ENCODE measurements at regions not wholly inside any gene's neighbourhood (a gene's known extent, or its start where the extent isn't known, plus 50 kb on each side); places are given as distances from the start of the nearest gene placed in this dataset.

DNA sequence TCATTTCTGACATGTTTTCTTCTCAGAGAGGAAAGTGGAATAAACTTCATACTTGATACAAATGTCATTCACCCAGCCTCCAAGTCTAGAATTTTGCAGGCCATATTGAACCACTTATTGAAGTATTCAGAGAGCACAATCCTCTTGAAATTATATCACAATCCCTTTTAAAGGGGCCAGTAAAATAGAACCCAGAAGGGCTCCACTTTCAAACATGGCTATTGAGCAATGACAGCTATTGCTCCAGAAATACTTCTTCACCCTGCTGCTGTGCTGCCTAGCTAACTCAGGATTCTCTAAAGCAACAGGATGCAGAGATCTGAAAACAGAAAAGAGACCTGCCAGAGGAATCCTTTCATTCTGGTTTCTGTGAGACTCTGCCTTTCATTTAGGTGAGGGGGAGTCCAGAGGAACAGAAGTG, 275.0 kb upstream of the CDH5 start:
- POLR2A ChIA-PET (ENCODE audit: unreplicated experiment), result no interaction called here
- H3K9me2 ChIP-seq (replicated peaks; ENCODE audit: low read length), result no peaks in the 10 kb centered on the region
- no peak overlapping the region for H3K27ac ChIP-seq (ENCODE audit: low read length)
- H4K20me1 ChIP-seq (ENCODE audit: low read length), result no peaks in the 10 kb centered on the region
- DNase-seq (no peak), ATAC-seq (no peak)
- H3K27me3 ChIP-seq (ENCODE audit: low read length), result no peaks in the 10 kb centered on the region
- no peaks in the 10 kb centered on the region for H3K36me3 ChIP-seq (ENCODE audit: low read depth, low read length)
- H3K4me3 ChIP-seq (ENCODE audit: low read length), result no peak overlapping the region
- H3K4me2 ChIP-seq (ENCODE audit: low read length), result no peak overlapping the region
- no peaks in the 10 kb centered on the region for H3K79me2 ChIP-seq (ENCODE audit: low read length)
- intact Hi-C loops (cut with micrococcal nuclease), result no loop called here
- H3K9ac ChIP-seq (ENCODE audit: low read length), result no peak overlapping the region
- TF ChIP-seq EZH2phosphoT487 (IDR thresholded peaks at IDR 0.05; ENCODE audit: borderline replicate concordance, low read length) (no peak), EZH2 (IDR thresholded peaks at IDR 0.05; ENCODE audit: low read length, unreplicated experiment) (no peak)
- TF ChIP-seq, protein P1, sequence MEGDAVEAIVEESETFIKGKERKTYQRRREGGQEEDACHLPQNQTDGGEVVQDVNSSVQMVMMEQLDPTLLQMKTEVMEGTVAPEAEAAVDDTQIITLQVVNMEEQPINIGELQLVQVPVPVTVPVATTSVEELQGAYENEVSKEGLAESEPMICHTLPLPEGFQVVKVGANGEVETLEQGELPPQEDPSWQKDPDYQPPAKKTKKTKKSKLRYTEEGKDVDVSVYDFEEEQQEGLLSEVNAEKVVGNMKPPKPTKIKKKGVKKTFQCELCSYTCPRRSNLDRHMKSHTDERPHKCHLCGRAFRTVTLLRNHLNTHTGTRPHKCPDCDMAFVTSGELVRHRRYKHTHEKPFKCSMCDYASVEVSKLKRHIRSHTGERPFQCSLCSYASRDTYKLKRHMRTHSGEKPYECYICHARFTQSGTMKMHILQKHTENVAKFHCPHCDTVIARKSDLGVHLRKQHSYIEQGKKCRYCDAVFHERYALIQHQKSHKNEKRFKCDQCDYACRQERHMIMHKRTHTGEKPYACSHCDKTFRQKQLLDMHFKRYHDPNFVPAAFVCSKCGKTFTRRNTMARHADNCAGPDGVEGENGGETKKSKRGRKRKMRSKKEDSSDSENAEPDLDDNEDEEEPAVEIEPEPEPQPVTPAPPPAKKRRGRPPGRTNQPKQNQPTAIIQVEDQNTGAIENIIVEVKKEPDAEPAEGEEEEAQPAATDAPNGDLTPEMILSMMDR (conservative IDR thresholded peaks at IDR 0.05; ENCODE audit: low read depth, low read length), result no peak
- no peaks in the 10 kb centered on the region for H3K9me3 ChIP-seq (ENCODE audit: low read length)
- H3K4me1 ChIP-seq (ENCODE audit: insufficient read depth, low read length), result no peaks in the 10 kb centered on the region
- no peak overlapping the region for H2AFZ ChIP-seq (ENCODE audit: low read length)
- CTCF ChIA-PET, result no interaction called here
- no peaks in the 10 kb centered on the region for H3F3A ChIP-seq (ENCODE audit: low read length, unreplicated experiment)
- no TSS peak for BruUV-seq (replicated peaks)

DNA sequence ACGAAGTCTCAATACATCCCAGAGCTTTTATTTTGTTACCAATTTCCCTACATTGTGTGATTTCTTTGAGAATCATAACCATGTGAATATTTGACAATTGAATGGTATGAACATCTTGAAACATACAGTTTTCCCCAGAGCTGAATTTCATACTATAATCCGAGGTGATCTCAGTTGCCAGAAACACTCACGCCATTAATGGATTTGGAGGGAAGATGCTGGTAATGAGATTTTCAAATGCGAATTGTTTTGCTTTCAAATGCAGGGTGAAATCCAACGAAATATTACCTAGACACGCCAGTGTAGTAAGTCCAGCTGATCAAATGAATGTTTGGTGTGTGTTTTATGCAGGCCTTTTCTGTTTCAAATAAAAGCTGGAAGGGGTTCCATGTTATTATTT, 277.8 kb upstream of the CDH5 start:
- TF ChIP-seq EZH2phosphoT487 (IDR thresholded peaks at IDR 0.05; ENCODE audit: borderline replicate concordance, low read length) (no peak), EZH2 (IDR thresholded peaks at IDR 0.05; ENCODE audit: low read length, unreplicated experiment) (no peak)
- TF ChIP-seq, protein P1 (conservative IDR thresholded peaks at IDR 0.05; ENCODE audit: low read depth, low read length), result no peak
- no peaks in the 10 kb centered on the region for H4K20me1 ChIP-seq (ENCODE audit: low read length)
- no peaks in the 10 kb centered on the region for H3K79me2 ChIP-seq (ENCODE audit: low read length)
- ChIA-PET POLR2A (ENCODE audit: unreplicated experiment) (no interaction called here), CTCF (no interaction called here)
- ATAC-seq (no peak), DNase-seq (no peak)
- no peaks in the 10 kb centered on the region for H3F3A ChIP-seq (ENCODE audit: low read length, unreplicated experiment)
- no peak overlapping the region for H3K9ac ChIP-seq (ENCODE audit: low read length)
- no peaks in the 10 kb centered on the region for H3K27me3 ChIP-seq (ENCODE audit: low read length)
- intact Hi-C loops (cut with micrococcal nuclease), result no loop called here
- H3K36me3 ChIP-seq (ENCODE audit: low read depth, low read length), result no peaks in the 10 kb centered on the region
- H3K27ac ChIP-seq (ENCODE audit: low read length), result no peak overlapping the region
- H3K9me3 ChIP-seq (ENCODE audit: low read length), result no peaks in the 10 kb centered on the region
- peaks cover 4% of the 10 kb centered on the region for H3K4me1 ChIP-seq (ENCODE audit: insufficient read depth, low read length)
- H3K4me3 ChIP-seq (ENCODE audit: low read length), result no peak overlapping the region
- no peak overlapping the region for H3K4me2 ChIP-seq (ENCODE audit: low read length)
- H2AFZ ChIP-seq (ENCODE audit: low read length), result no peak overlapping the region
- no peaks in the 10 kb centered on the region for H3K9me2 ChIP-seq (replicated peaks; ENCODE audit: low read length)
- no TSS peak for BruUV-seq (replicated peaks)

DNA sequence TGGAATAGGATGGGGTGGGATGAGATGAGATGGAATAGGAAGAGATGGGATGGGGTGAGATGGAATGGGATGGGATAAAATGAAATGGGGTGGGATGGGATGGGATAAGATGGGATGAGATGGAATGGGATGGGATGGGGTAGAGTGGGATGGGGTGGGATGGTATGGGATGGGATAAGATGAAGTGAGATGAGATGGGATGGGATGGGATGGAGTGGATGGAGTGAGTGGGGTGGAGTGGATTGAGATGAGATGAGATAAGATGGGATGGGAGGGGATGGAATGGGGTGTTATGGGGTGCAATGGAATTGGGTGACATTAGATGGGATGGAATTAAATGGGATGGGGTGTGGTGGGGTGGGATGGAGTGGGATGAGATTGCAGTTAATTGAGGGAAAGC, 279.2 kb upstream of the CDH5 start:
- Histone ChIP-seq H3K36me3 (ENCODE audit: low read depth, low read length) (no peaks in the 10 kb centered on the region), H3K9me2 (replicated peaks; ENCODE audit: low read length) (no peaks in the 10 kb centered on the region), H3F3A (ENCODE audit: low read length, unreplicated experiment) (no peaks in the 10 kb centered on the region), H2AFZ (ENCODE audit: low read length) (no peak overlapping the region), H3K27ac (ENCODE audit: low read length) (no peak overlapping the region), H3K4me1 (ENCODE audit: insufficient read depth, low read length) (peaks cover 16% of the 10 kb centered on the region), H4K20me1 (ENCODE audit: low read length) (no peaks in the 10 kb centered on the region), H3K4me2 (ENCODE audit: low read length) (no peak overlapping the region), H3K4me3 (ENCODE audit: low read length) (no peak overlapping the region), H3K9ac (ENCODE audit: low read length) (no peak overlapping the region), H3K79me2 (ENCODE audit: low read length) (no peaks in the 10 kb centered on the region), H3K9me3 (ENCODE audit: low read length) (no peaks in the 10 kb centered on the region), H3K27me3 (ENCODE audit: low read length) (no peaks in the 10 kb centered on the region)
- ATAC-seq (no peak), DNase-seq (no peak)
- no TSS peak for BruUV-seq (replicated peaks)
- TF ChIP-seq, protein P1 (conservative IDR thresholded peaks at IDR 0.05; ENCODE audit: low read depth, low read length), result no peak
- no peak for TF ChIP-seq EZH2phosphoT487 (IDR thresholded peaks at IDR 0.05; ENCODE audit: borderline replicate concordance, low read length)
- TF ChIP-seq EZH2 (IDR thresholded peaks at IDR 0.05; ENCODE audit: low read length, unreplicated experiment), result no peak
- CTCF ChIA-PET, result no interaction called here
- POLR2A ChIA-PET (ENCODE audit: unreplicated experiment), result no interaction called here
- intact Hi-C loops (cut with micrococcal nuclease), result no loop called here
